ENCODE measurements at regions not wholly inside any gene's neighbourhood (a gene's known extent, or its start where the extent isn't known, plus 50 kb on each side); places are given as distances from the start of the nearest gene placed in this dataset.
A peak's percentile ranks its signal among the peaks of the same experiment; 100 is the strongest.

GRCh38 chr2:238581126-238581525 lies 154.4 kb downstream of the ASB1 start:
- DNase-seq, result no peak

GRCh38 chr2:238582159-238582558 lies 155.4 kb downstream of the ASB1 start:
- no peak for DNase-seq

DNA sequence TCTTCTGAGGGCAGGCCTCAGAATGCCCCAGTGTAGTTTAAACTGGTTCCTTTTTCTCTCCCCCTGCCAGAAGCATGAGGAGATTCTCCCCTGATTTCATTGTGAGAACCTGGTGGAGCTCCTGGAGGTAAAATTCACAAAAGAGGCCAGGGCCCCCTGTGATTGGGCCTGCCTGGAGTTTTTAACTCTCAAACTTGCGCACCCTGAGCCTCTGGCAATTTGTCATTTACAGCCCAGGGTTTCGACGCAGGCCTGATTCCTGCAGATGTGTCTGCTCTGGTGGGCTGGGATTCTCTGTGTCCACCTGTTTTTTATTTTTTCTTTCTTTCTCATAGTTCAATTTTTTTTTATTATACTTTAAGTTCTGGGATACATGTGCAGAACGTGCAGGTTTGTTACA lies 157.9 kb downstream of the ASB1 start:
- no peak for DNase-seq

- DNase-seq, result no peak
Observed at GRCh38 chr2:238585836-238586821, 159.4 kb downstream of the ASB1 start.

GRCh38 chr2:238586931-238587775 lies 160.4 kb downstream of the ASB1 start:
- DNase-seq, result no peak

DNA sequence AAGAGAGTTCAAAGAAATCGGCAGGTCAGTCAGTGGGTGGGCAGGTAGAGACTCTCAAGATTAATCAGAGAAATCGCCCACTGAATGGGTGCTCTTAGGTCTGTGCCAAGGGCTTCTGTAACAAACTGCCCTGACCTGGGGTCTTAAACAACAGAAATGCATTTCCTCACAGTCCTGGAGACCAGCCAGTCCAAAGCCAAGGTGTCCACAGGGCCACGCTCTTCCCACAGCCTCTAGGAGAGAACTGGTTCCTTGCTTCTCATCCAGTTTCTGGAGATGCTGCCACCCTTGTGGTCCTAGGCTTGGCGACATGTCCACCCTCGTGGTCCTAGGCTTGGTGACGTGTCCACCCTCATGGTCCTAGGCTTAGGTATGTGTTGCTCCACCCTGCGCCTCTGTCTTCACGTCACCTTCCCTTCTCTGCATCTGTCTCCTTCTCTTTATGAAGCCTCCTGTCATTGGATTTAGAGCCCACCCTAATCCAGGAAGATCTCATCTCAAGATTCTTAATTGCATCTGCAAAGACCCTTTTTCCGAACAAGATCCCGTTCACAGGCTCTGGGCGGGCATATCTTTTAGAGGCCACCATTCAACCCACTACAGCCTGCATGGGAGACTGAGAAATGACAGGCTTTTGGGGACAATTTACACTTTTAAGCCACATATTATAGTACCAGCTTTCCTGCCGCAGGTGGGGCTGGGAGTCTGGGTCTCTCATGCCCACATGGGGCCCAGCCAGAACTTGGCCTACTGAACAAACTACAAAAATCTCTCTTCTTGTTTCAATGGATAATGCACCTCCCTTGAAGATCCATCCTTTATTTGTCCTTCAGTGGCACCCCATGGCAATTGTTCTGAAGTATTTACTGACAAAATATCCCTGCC lies 161.3 kb downstream of the ASB1 start:
- no peak for DNase-seq

GRCh38 chr2:238589591-238590460 lies 163.1 kb downstream of the ASB1 start:
- no peak for DNase-seq

GRCh38 chr2:238591732-238592131 lies 165.0 kb downstream of the ASB1 start:
- DNase-seq, result no peak

GRCh38 chr2:238593236-238593635 lies 166.5 kb downstream of the ASB1 start:
- DNase-seq, result no peak

GRCh38 chr2:238593678-238594077 lies 167.0 kb downstream of the ASB1 start:
- DNase-seq, result no peak

DNA sequence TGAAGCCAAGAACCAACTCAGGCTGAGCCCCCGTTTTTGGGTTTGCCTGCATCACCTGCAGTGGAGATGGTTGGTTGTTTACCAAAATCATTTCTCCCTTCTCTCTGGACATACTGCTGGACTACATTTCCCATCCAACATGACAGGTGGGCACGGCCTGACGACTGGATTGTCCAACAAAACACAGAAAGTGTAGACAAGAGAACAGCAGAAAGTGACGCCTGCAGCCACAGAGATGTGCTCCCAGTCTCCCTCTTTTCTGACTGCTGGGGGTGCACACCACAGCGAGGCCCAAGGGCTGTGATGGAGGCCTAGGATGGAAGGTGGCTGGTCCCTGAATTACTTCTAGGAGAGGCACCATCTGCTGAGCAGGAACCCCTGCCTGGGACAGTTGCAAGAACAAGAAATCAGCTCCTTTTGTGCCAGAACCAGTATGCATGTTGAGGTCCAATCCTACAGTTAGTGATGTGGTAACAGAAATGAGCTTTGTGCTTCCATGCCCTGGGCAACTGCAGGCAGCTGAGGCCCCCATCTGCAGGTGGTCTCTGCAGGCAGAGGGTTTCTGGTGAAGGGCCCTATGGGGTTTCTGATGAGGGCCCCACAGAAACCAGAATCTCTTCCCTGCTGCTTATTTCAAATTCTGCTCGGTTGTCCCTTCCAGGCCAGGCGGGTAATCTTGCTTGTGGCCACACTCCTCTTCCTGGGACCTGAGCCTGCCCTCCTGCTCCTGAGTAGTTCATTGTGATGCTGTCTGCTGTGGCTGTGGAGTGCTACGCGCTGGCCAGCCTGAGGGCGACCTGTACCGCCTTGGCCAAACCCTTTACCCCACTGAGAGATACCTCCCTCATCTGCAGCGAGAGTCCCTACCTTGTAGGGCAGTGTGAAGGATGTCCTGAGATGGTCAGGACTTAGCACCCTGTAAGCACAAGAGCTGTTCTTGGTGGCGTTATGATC lies 168.3 kb downstream of the ASB1 start:
- no peak for DNase-seq

DNA sequence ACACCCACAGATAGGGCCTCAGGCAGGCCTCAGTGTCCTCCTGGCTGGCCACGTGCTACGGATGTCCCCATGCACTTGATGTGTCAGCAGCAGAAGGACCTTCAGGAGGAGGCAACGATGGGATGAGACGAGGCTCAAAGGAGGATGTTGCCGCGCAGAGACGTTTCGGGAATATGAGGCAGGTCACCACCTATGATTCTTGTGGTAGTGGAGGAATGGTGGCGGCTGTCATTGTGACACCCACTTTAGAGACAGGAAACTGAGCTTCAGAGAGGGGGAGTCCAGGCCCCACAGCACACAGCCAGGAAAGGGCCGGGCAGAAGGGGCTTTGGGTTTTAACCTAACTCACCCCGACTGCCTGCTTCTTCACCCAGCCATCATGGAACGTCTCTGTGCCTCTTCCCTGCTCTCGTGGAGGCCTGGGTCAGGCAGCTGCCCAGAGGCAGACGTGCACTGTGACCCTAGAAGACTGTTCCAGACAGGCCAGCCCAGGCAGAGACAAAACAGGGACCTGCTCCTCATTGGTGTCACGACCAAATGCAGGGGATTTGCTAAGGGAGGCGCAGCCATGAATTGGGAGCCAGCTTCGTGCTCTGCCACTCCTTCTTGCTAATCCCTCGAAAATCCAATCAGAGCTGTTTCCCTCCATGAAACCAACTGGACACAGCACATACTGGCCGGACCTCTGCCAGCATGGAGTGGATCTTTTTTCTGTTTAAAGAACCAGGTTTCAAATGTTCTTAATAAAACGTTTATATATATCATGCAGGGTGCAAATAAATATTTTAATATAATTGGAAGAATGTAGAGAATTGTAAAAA lies 169.2 kb downstream of the ASB1 start:
- DNase-seq, result no peak

- DNase-seq, result peak; percentile 62
Observed at GRCh38 chr2:238596571-238597551, 170.1 kb downstream of the ASB1 start.

GRCh38 chr2:238597638-238598528 lies 171.2 kb downstream of the ASB1 start:
- DNase-seq, result no peak

DNA sequence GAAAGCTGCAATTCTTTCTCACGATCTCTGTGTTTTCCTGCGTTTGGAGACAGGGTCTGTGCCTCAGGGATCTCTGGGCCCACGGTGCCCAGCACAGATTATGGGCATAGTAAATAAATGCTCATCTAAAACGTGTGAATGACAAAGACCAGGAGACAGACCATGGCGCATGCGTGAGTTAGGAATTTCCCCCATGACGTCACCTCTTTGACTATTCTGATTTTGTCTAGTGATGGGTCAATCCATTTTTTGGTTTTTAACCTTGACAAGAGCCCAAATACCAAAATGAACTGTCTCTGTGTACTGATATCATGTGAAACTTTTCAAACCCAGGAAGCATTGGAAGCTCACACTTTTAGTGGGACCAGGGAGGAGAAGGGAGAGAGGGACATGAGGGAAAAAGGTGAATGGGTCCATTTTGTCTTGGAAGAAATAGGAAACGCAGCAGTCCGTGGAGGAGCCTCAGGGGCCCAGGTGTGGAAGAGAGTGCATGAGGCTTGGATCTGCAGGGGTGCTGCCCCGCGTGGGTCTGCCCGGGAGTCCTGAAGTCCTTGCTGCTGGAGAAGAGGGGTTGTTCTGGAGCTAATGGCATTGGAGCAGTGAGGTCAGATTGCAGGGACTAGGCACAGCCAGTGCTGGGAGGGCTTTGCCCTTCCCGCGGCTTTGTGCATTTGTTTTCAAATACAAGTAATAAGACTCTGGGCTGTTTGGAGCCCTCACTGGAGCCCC lies 172.2 kb downstream of the ASB1 start:
- DNase-seq, result no peak
